SHP77 treated with DMSO at 0.1 percent for 48 hours (cell line): ENCODE measurements at regions not wholly inside any gene's neighbourhood (a gene's known extent, or its start where the extent isn't known, plus 50 kb on each side); places are given as distances from the start of the nearest gene placed in this dataset.
"Not testable (repeated sequence)": the region's sequence is repeated elsewhere in the genome, so short reads cannot be mapped to it uniquely, and the experiment has no call there.

Experiments
- DNase-seq: peaks from one replicate; lab custom pipeline; 2025; lab: John Stamatoyannopoulos, UW

GRCh38 chr11:97010997-97011396 is 621.2 kb downstream of the JRKL start:
- not testable (repeated sequence) for DNase-seq

- DNase-seq = no peak
Observed at GRCh38 chr11:97015327-97015726, 625.5 kb downstream of the JRKL start.

- no peak for DNase-seq
Observed at GRCh38 chr11:97019305-97019704, 629.5 kb downstream of the JRKL start.

- DNase-seq = no peak
Observed at GRCh38 chr11:97019754-97020153, 629.9 kb downstream of the JRKL start.

GRCh38 chr11:97022955-97023354 is 633.1 kb downstream of the JRKL start:
- no peak for DNase-seq

GRCh38 chr11:97028836-97029406 is 639.1 kb downstream of the JRKL start:
- no peak for DNase-seq

- DNase-seq = no peak
Observed at GRCh38 chr11:97033178-97033577, 643.4 kb downstream of the JRKL start.

GRCh38 chr11:97048481-97048880 is 658.7 kb downstream of the JRKL start:
- DNase-seq = no peak

- DNase-seq = no peak
Observed at GRCh38 chr11:97060184-97060583, 670.4 kb downstream of the JRKL start.

- no peak for DNase-seq
Observed at GRCh38 chr11:97069160-97069559, 679.3 kb downstream of the JRKL start.

GRCh38 chr11:97072420-97072819 is 682.6 kb downstream of the JRKL start:
- DNase-seq = no peak

GRCh38 chr11:97076666-97077065 is 686.9 kb downstream of the JRKL start:
- not testable (repeated sequence) for DNase-seq

- no peak for DNase-seq
Observed at GRCh38 chr11:97078443-97078842, 688.6 kb downstream of the JRKL start.

- no peak for DNase-seq
Observed at GRCh38 chr11:97079244-97079643, 689.4 kb downstream of the JRKL start.

- DNase-seq = no peak
Observed at GRCh38 chr11:97087419-97087818, 697.6 kb downstream of the JRKL start.

- DNase-seq = no peak
Observed at GRCh38 chr11:97092823-97093222, 703.0 kb downstream of the JRKL start.

GRCh38 chr11:97102180-97102579 is 712.4 kb downstream of the JRKL start:
- not testable (repeated sequence) for DNase-seq

- no peak for DNase-seq
Observed at GRCh38 chr11:97107604-97108003, 717.8 kb downstream of the JRKL start.

GRCh38 chr11:97109078-97109477 is 719.3 kb downstream of the JRKL start:
- no peak for DNase-seq

GRCh38 chr11:97110376-97110775 is 720.6 kb downstream of the JRKL start:
- no peak for DNase-seq

GRCh38 chr11:97111559-97111958 is 721.7 kb downstream of the JRKL start:
- DNase-seq = no peak

- DNase-seq = no peak
Observed at GRCh38 chr11:97118614-97119200, 728.9 kb downstream of the JRKL start.

- no peak for DNase-seq
Observed at GRCh38 chr11:97123237-97123636, 733.4 kb downstream of the JRKL start.

GRCh38 chr11:97136067-97136466 is 746.3 kb downstream of the JRKL start:
- no peak for DNase-seq
